Left forelimb (tissue), 1 donor: ENCODE measurements at regions not wholly inside any gene's neighbourhood (a gene's known extent, or its start where the extent isn't known, plus 50 kb on each side); places are given as distances from the start of the nearest gene placed in this dataset.
"Not testable (repeated sequence)": the region's sequence is repeated elsewhere in the genome, so short reads cannot be mapped to it uniquely, and the experiment has no call there.

ENCODE experiments used
- DNase-seq: peaks from one replicate; pipeline ENCODE4 v3.0.0-alpha.2; 2018; ENCODE audit warnings: low spot score

DNA sequence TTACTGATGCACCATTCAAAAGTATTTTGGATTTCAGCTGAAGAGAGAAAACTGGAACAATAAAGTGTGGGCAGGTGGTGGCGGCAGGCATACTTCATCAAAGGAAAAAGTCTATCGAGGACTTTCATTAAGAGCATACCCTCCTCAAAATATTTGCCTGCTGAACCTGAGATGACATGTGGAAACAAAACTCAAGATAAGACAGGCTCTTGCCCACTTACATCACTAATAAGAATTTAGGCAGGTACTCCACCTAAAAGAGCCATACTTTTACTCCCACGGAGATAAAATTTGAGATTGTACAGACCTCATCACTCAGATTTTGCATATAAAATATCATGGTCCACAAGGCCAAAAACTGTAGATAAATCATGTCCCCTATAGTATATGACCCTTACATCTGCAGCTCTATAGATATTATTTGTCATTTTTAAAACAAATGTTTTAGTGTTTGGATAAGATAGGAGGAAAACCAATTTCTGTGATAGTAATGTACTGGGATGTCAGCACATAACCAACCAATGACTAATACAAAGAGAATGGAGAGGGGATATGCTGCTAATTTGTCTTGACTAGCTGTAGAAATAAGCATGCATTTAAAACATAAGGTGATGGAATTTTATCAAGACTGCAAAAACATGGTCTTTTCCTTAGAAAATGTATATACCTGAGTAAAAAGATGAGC, 730.6 kb upstream of the ZNF608 start:
- no peak for DNase-seq

DNA sequence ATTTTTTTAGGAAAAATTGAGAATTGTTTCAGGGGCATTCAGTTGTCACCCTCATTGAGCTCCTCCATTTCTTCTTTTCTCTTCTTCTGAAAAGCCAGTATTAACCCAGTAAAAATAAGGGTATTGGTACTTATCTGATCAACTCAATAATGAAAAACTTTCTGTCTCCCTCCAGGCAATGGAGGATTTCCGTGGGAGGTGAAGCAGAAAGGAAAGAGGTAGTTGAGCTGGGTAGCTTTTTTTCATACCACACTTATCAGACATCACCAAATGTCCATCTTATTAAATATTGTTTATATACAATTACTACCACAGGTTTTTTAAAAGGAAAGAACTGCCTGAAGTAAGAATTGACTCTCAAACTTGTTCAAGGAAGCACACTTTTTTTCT, 731.1 kb upstream of the ZNF608 start:
- no peak for DNase-seq

DNA sequence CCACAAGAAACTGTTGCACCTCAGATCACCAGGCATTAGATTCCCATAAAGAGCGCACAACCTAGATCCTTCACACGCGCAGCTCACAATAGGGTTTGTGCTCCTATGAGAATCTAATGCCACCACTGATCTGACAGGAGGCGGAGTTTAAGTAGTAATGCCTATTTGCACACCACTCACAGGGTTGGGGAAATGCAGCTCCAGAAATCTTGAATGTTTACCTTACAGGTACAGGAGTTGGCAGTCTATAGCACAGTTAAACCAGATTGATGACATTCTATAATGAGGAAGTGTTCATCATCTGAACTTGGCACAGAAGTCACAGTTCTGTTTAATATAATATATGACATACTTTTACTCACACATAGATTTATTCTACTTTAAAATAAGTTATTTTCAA, 732.2 kb upstream of the ZNF608 start:
- DNase-seq, result no peak

DNA sequence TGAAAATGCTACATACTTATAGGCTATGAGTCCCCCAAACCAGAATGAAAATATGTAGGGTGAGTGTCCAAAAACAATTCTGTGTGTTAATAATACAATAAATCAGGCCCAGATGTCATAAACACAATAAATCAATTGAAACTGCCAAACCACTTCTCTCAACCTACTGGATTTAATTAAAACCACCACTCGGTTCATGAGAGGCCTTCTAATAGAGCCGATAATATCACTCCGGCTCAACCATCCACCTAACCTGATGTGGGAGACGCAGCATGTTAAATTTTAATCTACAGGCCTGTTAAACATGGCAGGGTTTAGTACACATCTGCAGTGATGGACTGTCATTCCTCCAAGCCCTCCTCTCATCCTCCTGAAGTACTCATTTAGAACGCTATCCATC, 734.5 kb upstream of the ZNF608 start:
- no peak for DNase-seq

DNA sequence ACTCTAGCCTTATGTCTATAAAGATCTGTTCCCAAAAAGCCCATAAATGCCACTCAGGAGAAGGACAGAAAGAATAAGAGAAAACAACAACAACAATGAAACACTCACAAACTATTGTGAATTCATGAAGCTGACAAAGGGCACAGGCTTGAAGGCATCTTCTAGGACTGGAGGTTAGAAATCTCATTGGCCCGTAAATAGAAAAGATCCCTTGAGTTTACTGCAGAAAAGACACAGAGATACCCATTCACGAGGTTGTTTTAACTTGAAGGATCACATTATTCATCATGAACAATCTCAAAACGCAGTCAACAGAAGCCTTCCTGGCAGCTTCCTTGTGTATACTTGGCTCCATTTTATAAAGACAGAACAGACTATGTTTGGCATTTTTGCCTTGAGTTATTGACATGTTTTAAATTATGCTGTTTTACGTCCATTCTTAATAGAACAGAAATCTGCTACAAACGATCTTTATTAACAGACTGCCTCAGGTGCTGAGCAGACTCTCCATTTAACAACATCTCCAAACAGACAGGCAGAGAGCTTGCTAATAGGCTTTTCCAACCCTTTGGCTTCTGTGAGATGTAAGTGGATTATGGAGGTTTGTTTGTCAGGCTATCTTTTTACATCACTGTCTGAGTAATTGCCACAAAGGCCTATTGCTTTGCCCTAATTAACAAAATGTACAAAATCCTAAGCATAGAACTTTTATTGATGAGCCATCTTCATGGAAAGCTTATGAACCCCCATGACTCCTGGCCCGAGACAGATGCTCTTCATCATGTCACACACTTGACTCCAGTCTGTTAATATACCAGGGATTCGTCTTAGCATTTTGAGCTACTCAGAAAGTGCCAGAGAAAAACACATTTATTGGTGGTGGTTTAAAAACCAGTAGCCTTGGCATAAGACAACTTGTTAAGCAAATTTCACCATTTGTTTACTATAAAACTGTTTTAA, 735.3 kb upstream of the ZNF608 start:
- no peak for DNase-seq

DNA sequence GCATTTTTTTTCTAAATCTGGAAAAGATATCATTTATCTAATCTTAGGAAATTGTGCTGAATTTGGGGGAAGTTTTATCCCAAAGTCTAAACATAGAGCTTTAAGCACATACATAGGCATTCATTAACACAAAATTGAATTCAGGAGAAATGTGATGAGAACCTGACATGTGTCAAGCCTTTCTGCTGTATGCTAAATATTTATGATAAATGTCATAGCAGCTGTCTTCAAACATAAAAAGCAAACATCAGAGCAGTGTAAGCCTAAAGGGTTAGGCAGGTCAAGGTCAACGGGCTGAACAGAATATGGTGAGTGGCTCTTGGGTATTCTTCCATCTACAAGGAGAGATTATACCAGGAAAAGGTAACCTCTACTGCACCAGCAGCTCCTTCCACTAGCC, 737.2 kb upstream of the ZNF608 start:
- no peak for DNase-seq

DNA sequence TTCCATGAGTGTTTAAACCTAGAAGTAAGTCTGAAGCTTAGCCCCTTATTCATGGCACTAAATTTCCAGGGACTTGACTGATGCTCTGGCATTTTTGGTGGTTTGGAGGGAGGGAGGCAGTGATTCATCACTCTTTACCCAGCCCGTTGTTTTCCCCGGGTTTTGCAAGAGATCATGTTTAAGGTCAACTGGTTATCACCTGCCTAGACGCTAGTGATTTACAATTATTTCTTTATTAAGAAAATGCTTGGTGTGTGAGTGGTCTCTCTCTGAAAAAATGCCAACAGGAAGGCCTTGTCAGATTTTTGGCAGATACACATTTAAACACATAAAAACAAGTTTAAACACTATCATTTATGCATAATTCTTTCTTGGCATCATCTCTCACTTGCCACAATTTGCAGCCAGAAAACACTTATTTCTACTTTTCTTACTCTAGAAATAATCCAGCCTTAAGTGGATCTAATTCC, 737.9 kb upstream of the ZNF608 start:
- no peak for DNase-seq

DNA sequence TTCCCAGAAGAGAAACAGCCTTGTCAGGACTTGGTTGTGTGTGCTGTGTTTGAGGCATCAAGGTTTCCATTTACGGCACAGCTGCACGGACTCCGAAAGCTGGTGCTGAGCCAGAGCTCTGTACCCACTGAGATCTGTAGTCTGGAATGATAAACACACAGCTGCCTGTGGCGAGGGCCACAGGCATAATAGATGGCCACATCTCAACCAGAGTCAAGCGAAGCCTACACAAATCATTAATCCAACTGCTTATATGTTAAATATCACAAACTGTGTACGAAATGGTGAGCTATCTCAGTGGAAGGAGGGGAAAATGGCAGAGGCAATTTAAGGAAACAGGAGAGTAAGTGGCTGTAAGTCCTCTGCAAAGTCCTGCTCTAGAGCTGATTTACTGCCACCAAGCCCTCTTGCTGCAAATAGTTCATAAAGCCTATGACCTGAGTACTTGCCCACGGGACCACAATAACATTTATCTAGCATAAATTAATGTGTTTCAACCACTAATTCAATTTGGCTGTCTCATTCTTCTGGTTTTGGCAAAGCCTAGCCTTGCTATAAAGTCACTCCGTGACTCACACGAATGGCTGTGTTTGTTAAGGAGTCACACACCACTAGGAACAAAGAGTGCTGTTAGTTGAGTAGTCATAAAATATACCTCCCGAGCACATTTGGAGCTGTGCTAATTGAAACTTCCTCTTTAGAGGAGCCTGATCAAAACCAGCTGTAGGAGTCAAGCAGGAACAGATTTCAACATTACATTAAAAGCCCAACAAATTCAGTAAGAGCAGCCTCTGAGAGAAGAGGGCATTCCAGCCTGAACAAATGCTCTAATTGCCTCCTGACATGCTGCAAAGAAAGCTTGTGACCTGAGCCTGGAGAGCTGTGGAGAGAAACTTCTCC, 738.6 kb upstream of the ZNF608 start:
- DNase-seq, result peak; percentile 76

DNA sequence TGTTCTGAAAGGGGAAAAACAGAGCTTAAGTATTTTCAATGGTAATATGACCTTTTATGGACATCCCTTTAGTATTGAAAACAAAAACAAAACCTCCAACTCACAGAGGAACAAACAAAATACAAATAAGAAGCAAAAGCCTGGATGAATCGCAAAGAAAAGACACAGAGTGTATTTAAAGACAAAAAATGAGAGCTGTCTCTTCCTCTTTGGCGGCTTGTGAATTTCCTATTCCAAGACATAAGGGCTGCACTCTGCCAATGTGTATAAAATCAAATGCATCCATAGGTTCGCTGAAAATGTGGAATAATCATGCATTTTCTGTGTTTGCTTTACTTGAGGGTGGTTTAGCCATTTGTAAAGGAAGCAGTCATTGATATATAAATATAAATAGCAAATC, 739.3 kb upstream of the ZNF608 start:
- DNase-seq, result no peak

DNA sequence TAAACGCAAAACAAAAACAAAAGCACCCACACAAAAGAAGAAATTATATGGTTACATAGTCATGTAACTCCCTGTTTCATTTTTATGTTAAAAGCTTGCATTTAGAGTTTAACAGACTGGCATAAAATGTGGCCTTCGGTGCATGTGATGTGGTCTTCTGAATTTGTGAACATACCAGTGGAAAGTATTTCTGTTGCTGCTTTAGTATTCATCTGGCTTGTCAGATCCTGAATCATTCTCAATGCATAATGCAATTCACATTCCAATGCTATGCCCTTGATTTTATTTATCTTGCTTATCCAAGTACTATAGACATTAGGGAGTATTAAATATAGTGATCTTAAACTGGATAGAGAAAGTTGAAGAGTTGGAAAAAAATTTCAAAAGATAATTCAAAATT, 740.2 kb upstream of the ZNF608 start:
- DNase-seq, result no peak

DNA sequence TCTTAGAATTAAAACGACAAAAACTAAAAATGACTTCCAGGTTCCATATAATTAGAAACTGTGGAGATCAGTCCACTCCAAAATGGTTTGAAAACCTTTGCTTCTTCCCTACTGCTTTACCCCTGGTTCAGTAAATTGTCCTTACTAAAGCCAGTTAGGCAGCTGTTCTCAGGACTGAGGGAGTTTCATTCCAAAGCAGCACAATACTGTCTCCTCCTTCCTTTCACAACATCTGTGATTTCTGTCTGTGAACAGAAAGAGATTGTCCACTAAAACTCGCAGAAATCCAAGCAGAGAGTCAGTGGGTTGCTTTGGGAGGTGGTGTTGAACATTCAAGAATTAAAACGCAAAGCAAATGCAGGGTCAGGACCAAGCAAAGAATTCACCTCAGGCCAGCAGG, 740.8 kb upstream of the ZNF608 start:
- no peak for DNase-seq

DNA sequence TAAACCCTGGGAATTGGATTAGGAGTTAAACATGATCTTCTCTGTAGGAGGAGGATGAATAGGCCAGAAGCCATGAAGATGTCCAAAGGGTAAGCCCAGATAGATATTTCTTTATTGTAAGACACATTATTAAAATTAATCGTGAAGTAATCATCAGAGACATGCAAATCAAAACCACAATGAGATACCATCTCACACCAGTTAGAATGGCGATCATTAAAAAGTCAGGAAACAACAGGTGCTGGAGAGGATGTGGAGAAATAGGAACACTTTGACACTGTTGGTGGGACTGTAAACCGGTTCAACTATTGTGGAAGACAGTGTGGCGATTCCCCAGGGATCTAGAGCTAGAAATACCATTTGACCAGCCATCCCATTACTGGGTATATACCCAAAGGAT, 741.2 kb upstream of the ZNF608 start:
- DNase-seq, result not testable (repeated sequence)

DNA sequence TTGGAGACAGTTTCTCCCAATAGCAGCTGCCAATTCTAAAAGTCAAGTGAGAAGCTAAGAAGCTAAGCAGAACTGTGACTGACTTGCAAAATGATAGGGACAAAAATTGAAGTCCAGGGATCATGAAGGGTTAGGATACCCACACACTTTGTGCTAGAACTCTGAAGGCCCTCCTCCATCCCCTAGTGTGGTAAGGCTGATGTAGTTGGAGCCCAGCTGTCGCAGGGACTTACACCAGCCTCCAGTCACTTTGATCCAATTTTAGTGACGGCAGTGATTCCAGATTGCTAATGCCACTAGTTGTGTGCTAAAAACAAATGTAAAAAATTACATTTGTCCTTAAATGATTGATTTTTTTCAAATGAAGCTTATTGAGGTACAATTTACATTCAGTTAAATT, 742.7 kb upstream of the ZNF608 start:
- no peak for DNase-seq

DNA sequence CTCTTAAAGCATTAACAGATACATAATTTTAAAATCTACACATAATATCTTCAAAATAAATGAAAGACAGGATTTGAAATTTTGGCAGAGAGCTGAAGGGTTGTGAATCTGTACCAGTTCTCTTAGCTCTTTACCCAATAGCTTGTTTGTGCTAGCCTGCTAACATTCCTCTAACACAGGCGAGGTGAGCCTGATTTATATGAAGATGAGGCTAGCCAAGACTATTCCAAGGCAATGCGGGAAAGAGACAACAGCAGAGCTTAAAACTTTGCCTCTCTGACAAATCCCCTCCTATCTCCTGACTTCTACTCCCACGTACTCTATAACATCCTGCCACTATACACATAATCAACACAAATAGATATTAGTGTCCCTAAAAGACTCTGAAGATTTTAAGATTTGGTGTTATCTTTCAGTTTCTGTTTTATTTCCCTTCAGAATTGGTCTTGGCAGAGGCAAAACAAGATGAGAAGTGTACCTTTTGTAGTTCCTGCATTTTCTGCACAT, 745.6 kb upstream of the ZNF608 start:
- no peak for DNase-seq

DNA sequence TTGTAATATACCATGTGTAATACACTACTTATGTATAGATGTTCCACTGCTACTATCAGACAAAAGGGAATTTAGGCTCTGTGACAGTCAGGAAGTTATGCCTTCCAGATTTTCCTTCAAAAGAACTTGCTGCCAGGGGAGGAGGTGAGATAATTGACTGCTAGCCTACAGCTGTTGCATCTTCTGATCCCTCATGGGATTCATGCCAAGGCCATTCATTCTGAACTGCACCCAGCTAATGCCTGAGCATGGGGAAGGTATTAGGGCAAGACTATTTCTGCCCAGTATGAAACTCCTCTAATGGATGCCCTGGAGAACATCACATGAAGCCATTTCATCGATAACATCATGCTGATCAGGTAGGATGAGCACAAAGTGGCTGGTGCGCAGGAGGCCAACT, 746.5 kb upstream of the ZNF608 start:
- no peak for DNase-seq

DNA sequence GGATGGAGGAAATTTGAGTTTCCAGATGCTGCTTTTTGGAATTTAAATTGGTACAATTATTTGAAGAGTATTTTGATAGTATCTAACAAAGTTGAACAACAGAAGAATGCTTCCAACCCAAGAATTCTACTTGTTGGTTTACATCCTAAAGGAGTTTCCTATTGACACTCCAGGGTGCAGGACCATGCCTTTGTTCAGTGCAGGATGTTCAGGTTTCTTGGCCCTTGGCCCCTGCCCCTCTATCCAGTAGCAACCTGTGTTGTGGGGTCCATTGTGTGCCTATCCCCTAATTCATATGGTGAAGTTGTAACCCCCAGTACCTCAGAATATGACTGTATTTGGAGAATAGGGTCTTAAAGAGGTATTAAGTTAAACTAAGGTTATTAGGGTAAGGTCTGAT, 750.0 kb upstream of the ZNF608 start:
- DNase-seq, result no peak

DNA sequence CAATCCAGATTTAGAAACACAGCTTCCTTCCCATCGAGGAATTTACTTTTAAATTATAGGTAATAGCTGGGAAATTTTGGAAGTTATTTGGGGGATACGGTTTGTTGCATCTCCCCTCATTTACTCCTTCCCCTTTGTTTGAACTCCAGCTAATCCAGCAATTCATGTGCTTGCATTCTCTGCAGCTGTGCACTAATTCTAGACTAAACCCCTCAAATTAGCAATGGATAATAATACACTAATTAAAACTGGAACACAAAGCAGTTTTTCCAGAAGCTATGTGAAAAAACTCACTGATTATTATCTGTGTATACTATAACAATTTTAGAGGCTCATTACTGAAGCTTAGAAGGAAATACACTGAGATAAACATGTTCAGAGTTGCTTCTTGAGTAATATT, 751.2 kb upstream of the ZNF608 start:
- DNase-seq, result no peak

DNA sequence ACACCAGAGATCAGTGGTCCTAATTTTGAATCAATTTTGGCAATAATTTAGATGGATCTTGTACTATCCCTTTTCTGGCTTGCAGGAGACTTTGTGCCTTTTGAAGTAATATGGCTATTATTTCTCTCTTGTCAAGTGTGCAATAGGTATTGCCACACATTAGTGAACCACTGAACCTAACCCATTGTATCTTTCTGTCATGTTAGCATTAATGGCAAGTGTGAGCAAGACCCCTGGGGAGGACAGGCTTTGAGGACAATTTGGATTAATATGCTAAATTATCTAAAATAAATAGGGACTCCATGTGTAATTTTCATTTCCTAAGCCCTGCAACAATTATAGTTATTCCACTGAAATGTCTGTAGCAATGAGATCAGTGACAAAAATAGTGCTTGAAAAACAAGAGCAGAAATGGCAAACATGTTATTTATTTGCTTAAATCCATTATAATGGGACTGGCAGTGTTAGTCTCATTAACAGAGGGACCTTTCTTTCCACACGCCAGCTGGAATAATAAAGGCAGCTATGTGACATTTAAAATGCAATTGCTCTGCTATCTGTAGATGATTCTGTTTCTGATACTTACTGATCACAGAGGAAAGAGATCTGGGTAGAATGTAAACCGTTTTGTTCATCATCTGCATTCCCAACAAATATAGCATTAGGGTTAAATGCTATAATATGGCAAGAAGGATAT, 753.3 kb upstream of the ZNF608 start:
- DNase-seq, result no peak

DNA sequence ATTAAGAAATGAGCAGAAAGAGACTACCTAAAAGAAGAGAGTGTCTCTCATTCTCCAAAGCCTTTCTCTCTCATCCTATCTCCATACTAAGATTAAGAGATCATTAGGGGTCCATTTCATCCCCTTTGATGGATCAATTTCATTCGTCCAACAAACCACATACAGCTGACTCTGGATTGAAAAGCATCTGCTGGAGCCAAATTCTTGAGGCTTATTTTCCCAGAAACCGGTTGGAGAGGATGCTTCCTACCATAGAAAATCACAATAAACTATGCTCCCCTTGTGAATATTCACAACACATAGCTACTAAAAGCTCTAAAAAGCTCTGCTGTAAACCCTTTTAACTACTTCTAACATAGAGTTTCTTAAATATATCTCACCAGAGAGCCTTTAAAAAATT, 755.0 kb upstream of the ZNF608 start:
- no peak for DNase-seq

DNA sequence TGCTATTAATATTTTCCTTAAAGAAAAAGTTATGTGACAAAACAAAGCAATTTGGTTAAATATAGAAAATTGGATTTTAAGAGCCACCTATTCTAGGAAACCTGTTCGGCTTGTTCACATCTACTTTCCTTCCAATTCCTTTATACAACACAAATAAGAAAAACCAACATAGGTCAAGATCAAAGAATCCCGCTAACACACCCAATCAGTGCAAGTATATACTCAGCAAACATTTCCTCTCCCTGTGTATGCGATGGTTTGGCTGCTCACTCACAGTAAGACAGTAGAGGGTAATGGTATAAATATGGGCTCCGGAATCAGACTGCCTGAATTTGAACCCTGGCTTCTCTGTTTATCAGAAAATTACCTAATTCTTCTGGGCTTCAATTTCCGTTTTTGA, 757.5 kb upstream of the ZNF608 start:
- DNase-seq, result no peak

DNA sequence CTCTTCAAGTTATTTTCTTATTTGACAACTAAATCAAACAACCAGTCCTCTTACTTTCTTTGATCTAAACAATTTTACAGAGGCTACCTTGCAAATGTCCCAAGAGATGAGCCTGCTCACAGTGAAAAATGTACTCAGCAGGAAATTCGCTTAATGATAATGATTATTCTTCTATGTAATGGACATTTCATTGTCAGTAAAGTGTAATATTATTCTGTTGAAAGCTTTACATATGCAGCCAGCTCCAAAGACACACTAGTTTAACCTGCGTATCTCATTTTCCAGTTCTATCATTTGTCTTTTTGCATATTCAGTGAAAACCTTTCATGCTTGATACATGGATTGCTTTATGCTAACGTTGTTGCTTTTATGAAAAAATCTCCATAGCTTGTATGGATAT, 758.7 kb upstream of the ZNF608 start:
- no peak for DNase-seq

DNA sequence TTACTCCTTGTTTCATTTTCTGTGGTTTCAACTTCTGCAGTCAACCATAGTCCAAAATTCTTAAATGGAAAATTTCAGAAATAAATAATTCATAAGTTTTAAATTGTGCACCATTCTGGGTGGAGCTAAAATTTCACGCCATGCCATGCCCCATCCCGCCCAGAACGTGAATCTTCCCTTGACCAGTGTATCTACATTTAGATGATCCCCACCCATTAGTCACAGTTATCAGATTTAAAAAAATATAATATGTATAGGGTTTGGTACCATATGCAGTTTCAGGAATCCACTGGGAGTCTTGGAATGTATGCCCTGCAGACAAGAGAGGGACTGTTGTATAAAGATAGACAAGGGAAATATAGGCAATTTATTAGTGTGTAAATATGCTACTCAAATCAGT, 759.7 kb upstream of the ZNF608 start:
- DNase-seq, result no peak
